Heart left ventricle (tissue), 16 donors: ENCODE measurements at regions not wholly inside any gene's neighbourhood (a gene's known extent, or its start where the extent isn't known, plus 50 kb on each side); places are given as distances from the start of the nearest gene placed in this dataset.
"Not testable (repeated sequence)": the region's sequence is repeated elsewhere in the genome, so short reads cannot be mapped to it uniquely, and the experiment has no call there.

Experiments
- ATAC-seq, 4 donors: fragments of 200-7000 bp; cut with Tn5 transposase; one replicate each; pipeline ENCODE4 v1.9.1; 2020 to 2022; ENCODE audit warnings: moderate library complexity in 4 of 4, mild to moderate bottlenecking in 3 of 4, moderate number of reproducible peaks in 1 of 4
- DNase-seq, 5 donors: peaks; one replicate each; pipeline ENCODE4 v3.0.0-alpha.2; 2020
- H3K27ac ChIP-seq, 12 donors: fragments of 200-600 bp; sonication (generic) in 4 of 12; one replicate each; pipeline versions ENCODE4 v1.5.0 to v1.8.0; 2016 to 2022; ENCODE audit warnings: mild to moderate bottlenecking in 2 of 12
- H3K27me3 ChIP-seq, 9 donors: fragments of 200-600 bp; sonication (generic) in 2 of 9; one replicate each; pipeline versions ENCODE4 v1.5.1 to v1.8.0; 2016 to 2022; ENCODE audit warnings: mild to moderate bottlenecking in 3 of 9
- H3K36me3 ChIP-seq, 9 donors: fragments of 200-600 bp; sonication (generic) in 2 of 9; one replicate each; pipeline versions ENCODE4 v1.5.0 to v1.8.0; 2018 to 2022; ENCODE audit warnings: mild to moderate bottlenecking in 2 of 9
- H3K4me1 ChIP-seq, 12 donors: fragments of 200-600 bp; sonication (generic) in 4 of 12; one replicate each; pipeline versions ENCODE4 v1.5.0 to v1.8.0; 2016 to 2022; ENCODE audit warnings: mild to moderate bottlenecking in 3 of 12
- H3K4me3 ChIP-seq, 12 donors: fragments of 200-600 bp; sonication (generic) in 4 of 12; one replicate each; pipeline versions ENCODE4 v1.5.0 to v1.8.0; 2017 to 2022; ENCODE audit warnings: mild to moderate bottlenecking in 9 of 12, moderate library complexity in 4 of 12
- H3K9me3 ChIP-seq, 12 donors: fragments of 200-600 bp; sonication (generic) in 4 of 12; one replicate each; pipeline versions ENCODE4 v1.5.0 to v1.8.0; 2016 to 2022; ENCODE audit warnings: mild to moderate bottlenecking in 1 of 12
- POLR2A ChIP-seq, 2 donors: fragments of 450-650 bp; IDR thresholded peaks; one replicate each; pipeline ENCODE4 v1.6.1; 2017; ENCODE audit warnings: antibody characterized with exemption in 2 of 2, mild to moderate bottlenecking in 2 of 2, moderate library complexity in 2 of 2
- WGBS, 4 donors: extraction: QIAGEN DNeasy Blood & Tissue Kit in 2 of 4; methylation state at CpG; one replicate each; pipeline versions ENCODE4 v1.1.5 to v1.1.7; 2013 to 2018; 5-methylcytosine and 5-hydroxymethylcytosine counted together
- intact Hi-C, 10 donors: fragments of 100-400 bp; cut with DNase I; formaldehyde crosslinking; loops; one replicate each; pipeline versions ENCODE4 v1.11.1 to v1.14.2; 2022
- TF ChIP-seq, protein P1 (sequence below), 12 donors: fragments of 200-600 bp; sonication (generic) in 4 of 12; IDR thresholded peaks; one replicate each; pipeline versions ENCODE4 v1.5.0 to v1.8.0; 2018 to 2022; ENCODE audit warnings: antibody characterized with exemption in 12 of 12, mild to moderate bottlenecking in 5 of 12
- donor health status: ischemic (EF 13 %, LVEDD 7.1; RV severe dilation, severe dysfunction).
- donor health status: healthy with polysubstance abuse.
- donor health status: DM: no; HTN: yes; CAD: no.
- donor health status: DM: no; HTN: no; CAD: no.
- donor health status: ischemic (EF 25% LVEDD 6.9; RV normal size, moderate dysfunction).
- donor health status: ischemic (EF 25% LVEDD 5.7; RV mildly dilated, moderate dysfunction).
- donor health status: healthy.
- donor health status: DM: yes; HTN: yes; CAD: no.
- donor health status: ischemic (EF 35%, LVEDD 5.7; RV mildly dilated, moderate dysfunction).
- donor health status: nonischemic (EF 11% LVEDD 7.7; RV severe dilation, severe dysfunction).
- donor health status: DM: yes; HTN: yes; CAD: no.
- donor health status: PGD.
- donor health status: ischemic (EF 29% LVEDD 5.4; RV normal size, mild dysfunction).
- donor health status: nonischemic (EF 23%, LVEDD 6.1; RV moderate dilation, normal function).

- no peak for ATAC-seq
- Histone ChIP-seq H3K27ac (no peak overlapping the region), H3K4me3 (no peak overlapping the region), H3K27me3 (no peaks in the 10 kb centered on the region), H3K36me3 (no peaks in the 10 kb centered on the region), H3K4me1 (no peaks in the 10 kb centered on the region), H3K9me3 (peaks cover 0 to 43% (median 6%) of the 10 kb centered on the region in 12 donors)
- WGBS, 4 donors, result 77 to 86% (median 83%) methylated on average over 2 of the region's 2 CpGs
- TF ChIP-seq, protein P1, sequence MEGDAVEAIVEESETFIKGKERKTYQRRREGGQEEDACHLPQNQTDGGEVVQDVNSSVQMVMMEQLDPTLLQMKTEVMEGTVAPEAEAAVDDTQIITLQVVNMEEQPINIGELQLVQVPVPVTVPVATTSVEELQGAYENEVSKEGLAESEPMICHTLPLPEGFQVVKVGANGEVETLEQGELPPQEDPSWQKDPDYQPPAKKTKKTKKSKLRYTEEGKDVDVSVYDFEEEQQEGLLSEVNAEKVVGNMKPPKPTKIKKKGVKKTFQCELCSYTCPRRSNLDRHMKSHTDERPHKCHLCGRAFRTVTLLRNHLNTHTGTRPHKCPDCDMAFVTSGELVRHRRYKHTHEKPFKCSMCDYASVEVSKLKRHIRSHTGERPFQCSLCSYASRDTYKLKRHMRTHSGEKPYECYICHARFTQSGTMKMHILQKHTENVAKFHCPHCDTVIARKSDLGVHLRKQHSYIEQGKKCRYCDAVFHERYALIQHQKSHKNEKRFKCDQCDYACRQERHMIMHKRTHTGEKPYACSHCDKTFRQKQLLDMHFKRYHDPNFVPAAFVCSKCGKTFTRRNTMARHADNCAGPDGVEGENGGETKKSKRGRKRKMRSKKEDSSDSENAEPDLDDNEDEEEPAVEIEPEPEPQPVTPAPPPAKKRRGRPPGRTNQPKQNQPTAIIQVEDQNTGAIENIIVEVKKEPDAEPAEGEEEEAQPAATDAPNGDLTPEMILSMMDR (IDR thresholded peaks at IDR 0.05), result no peak
- no peak for TF ChIP-seq POLR2A (IDR thresholded peaks at IDR 0.05)
- intact Hi-C loops, result no loop called here
- DNase-seq, result no peak
These were observed 450.6 kb downstream of the TMEM232 start for GRCh38 chr5:110275878-110276277.

DNA sequence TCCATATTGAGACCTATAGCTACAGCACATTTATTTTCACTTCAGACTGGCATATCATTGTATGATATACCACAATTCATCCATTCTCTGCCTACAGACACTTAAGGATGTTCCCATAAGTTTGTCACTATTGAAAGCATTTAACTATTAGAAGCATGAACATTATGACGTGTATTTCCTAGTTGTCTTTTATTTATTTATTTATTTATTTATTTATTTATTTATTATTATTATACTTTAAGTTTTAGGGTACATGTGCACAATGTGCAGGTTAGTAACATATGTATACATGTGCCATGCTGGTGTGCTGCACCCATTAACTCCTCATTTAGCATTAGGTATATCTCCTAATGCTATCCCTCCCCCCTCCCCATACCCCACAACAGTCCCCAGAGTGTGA, 448.0 kb downstream of the TMEM232 start:
- H3K4me1 ChIP-seq, DNase-seq, H3K36me3 ChIP-seq, H3K27me3 ChIP-seq, intact Hi-C loops, H3K27ac ChIP-seq, ATAC-seq, H3K4me3 ChIP-seq: not testable (repeated sequence)
- H3K9me3 ChIP-seq, result peaks cover 0 to 48% (median 7%) of the 10 kb centered on the region in 12 donors
- WGBS, 4 donors, result 75 to 77% (median 75%) methylated on average over 1 of the region's 1 CpG

- intact Hi-C loops, H3K4me1 ChIP-seq, ATAC-seq, H3K36me3 ChIP-seq, H3K27me3 ChIP-seq, DNase-seq, H3K4me3 ChIP-seq, H3K27ac ChIP-seq: not testable (repeated sequence)
- peaks cover 0 to 24% (median 4%) of the 10 kb centered on the region in 12 donors for H3K9me3 ChIP-seq
- 84 to 95% (median 89%) methylated on average over 6 to 8 of the region's 8 CpGs for WGBS, 4 donors
These were observed 442.4 kb downstream of the TMEM232 start for GRCh38 chr5:110284121-110284520.

GRCh38 chr5:110288766-110289511, 437.5 kb downstream of the TMEM232 start:
- 54 to 80% (median 70%) methylated on average over 3 of the region's 3 CpGs for WGBS, 4 donors

GRCh38 chr5:110289512-110289810, 437.0 kb downstream of the TMEM232 start:
- no peaks in the 10 kb centered on the region for H3K36me3 ChIP-seq
- no peak for TF ChIP-seq POLR2A (IDR thresholded peaks at IDR 0.05)
- TF ChIP-seq, protein P1 (IDR thresholded peaks at IDR 0.05), result no peak
- H3K9me3 ChIP-seq, result peaks cover 0 to 3% (median 0%) of the 10 kb centered on the region in 12 donors
- H3K4me3 ChIP-seq, result no peak overlapping the region
- 15 to 33% (median 19%) methylated on average over 2 of the region's 2 CpGs for WGBS, 4 donors
- ATAC-seq, result no peak
- intact Hi-C loops, result no loop called here
- no peaks in the 10 kb centered on the region for H3K27me3 ChIP-seq
- no peaks in the 10 kb centered on the region for H3K4me1 ChIP-seq
- H3K27ac ChIP-seq, result no peak overlapping the region
- no peak for DNase-seq

More at GRCh38 chr5:110288766-110289511, 437.5 kb downstream of the TMEM232 start:
- H3K27me3 ChIP-seq, result no peaks in the 10 kb centered on the region
- H3K9me3 ChIP-seq, result peaks cover 0 to 9% (median 0%) of the 10 kb centered on the region in 12 donors
- ATAC-seq (no peak), DNase-seq (no peak)
- no peak for TF ChIP-seq POLR2A (IDR thresholded peaks at IDR 0.05)
- TF ChIP-seq, protein P1 (IDR thresholded peaks at IDR 0.05), result no peak
- intact Hi-C loops, result no loop called here
- no peak overlapping the region for H3K4me3 ChIP-seq
- no peaks in the 10 kb centered on the region for H3K4me1 ChIP-seq
- no peak overlapping the region for H3K27ac ChIP-seq
- H3K36me3 ChIP-seq, result no peaks in the 10 kb centered on the region
